Epithelial cell of proximal tubule (primary cell): ENCODE measurements at regions not wholly inside any gene's neighbourhood (a gene's known extent, or its start where the extent isn't known, plus 50 kb on each side); places are given as distances from the start of the nearest gene placed in this dataset.
"Not testable (repeated sequence)": the region's sequence is repeated elsewhere in the genome, so short reads cannot be mapped to it uniquely, and the experiment has no call there.

Experiments
- DNase-seq: peaks from one replicate; pipeline ENCODE4 v3.0.0-alpha.2; 2011; ENCODE audit warnings: low read depth
- H3K4me3 ChIP-seq: 2 replicates; pipeline ENCODE4 v1.5.1; 2011; ENCODE audit warnings: low read depth, mild to moderate bottlenecking, low read length
- TF ChIP-seq, protein P1 (sequence below): conservative IDR thresholded peaks from 2 replicates; pipeline ENCODE4 v1.5.1; 2012; ENCODE audit warnings: low read depth, mild to moderate bottlenecking, low read length

DNA sequence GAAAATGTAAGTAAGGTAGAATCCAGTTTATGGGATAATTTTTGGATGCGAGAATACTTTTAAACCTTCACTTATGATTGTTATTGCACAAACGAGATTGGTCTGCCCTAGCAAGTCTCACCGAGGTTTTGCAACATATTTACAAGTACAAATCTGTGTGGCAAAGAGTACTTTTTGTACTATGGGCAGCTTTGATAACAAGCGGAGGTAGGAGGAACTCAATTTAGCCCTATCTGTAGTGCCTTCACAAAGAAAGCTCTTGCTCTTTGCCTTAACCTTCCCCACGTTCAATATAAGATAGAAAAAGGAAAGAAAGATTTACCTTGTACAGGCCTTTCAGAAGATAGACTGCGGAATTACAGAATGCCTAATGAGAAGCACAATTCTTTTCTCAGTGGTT, 77.5 kb upstream of the HIVEP1 start:
- TF ChIP-seq, protein P1, sequence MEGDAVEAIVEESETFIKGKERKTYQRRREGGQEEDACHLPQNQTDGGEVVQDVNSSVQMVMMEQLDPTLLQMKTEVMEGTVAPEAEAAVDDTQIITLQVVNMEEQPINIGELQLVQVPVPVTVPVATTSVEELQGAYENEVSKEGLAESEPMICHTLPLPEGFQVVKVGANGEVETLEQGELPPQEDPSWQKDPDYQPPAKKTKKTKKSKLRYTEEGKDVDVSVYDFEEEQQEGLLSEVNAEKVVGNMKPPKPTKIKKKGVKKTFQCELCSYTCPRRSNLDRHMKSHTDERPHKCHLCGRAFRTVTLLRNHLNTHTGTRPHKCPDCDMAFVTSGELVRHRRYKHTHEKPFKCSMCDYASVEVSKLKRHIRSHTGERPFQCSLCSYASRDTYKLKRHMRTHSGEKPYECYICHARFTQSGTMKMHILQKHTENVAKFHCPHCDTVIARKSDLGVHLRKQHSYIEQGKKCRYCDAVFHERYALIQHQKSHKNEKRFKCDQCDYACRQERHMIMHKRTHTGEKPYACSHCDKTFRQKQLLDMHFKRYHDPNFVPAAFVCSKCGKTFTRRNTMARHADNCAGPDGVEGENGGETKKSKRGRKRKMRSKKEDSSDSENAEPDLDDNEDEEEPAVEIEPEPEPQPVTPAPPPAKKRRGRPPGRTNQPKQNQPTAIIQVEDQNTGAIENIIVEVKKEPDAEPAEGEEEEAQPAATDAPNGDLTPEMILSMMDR: no peak
- H3K4me3 ChIP-seq: no peak overlapping the region
- no peak for DNase-seq

DNA sequence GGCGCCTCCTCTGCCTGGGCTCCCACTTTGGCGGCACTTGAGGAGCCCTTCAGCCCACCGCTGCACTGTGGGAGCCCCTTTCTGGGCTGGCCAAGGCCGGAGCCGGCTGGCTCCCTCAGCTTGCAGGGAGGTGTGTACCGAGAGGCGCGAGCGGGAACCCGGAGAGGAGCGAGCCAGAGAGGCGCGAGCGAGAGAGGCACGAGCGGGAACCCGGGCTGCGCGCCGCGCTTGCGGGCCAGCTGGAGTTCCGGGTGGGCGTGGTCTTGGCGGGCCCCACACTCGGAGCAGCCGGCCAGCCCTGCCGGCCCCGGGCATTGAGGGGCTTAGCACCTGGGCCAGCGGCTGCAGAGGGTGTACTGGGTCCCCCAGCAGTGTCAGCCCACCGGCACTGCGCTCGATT, 79.2 kb upstream of the HIVEP1 start:
- H3K4me3 ChIP-seq, DNase-seq: not testable (repeated sequence)

DNA sequence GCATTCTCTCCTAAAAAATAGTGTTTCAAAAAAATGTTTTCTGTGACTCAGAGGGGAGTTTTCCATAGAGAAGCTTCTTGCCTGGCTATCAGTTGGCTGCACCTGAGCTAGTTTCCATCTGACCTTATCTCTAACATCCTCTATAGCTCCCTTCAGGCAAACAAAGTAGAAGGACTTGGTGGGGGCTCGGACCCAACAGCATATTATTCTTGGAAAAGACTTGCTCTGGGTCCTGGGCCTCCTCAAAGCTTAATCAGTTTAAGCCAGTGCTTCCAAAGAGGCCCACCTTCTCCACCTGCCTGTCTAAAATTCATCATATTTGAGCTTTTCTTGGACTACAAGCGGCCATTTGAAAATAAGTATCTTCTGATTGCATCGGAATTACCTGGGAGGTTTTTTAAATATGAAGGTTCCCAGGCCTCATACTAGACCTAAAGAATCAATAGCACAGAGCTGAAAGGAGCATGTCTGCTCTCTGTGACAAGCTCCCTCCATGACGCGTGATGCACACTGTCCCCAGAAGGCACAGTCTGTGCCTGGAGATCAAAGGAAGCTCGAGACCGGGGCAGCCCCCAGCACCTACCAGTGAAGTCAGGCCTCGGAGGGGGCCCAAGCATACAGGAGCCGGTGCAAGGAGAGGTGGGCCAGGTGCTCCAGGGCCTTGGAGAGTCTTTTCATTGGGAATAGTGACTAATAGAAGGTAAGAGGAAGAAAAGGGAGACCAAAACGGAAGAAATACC, 80.6 kb upstream of the HIVEP1 start:
- TF ChIP-seq, protein P1: no peak
- no peak overlapping the region for H3K4me3 ChIP-seq
- no peak for DNase-seq

DNA sequence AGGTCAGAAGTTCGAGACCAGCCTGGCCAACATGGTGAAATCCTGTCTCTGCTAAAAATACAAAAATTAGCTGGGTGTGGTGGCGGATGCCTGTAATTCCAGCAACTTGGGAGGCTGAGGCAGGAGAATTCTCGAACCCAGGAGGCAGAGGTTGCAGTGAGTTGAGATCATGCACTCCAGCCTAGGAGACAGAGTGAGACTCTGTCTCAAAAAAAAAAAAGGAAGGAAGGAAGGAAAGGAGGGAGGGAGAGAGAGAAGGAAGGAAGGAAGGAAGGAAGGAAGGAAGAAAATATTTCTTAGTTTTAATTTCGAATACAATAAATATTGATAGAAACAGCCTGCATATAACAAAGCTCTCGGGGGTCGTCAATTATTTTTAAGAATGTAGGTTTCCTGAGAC, 81.3 kb upstream of the HIVEP1 start:
- not testable (repeated sequence) for H3K4me3 ChIP-seq, DNase-seq

DNA sequence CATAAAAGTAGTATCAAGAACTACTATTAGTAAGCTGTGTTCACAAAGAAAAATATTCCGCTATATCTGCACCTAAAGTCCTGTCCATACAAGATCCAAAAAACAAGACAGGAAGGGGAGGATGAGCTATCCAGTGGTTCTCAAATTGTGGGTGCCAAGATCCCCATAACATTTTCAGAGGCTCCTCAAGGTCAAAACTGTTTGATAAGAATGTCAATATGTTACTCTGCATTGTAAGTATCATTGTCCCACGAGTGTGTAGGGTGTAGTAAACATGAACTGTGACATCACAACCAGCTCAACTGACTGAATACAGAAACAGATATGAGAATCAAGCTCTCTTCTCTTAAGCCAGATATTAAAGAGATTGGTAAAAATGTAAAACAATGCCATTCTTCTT, 81.9 kb upstream of the HIVEP1 start:
- H3K4me3 ChIP-seq: no peak overlapping the region
- TF ChIP-seq, protein P1: no peak
- DNase-seq: no peak

DNA sequence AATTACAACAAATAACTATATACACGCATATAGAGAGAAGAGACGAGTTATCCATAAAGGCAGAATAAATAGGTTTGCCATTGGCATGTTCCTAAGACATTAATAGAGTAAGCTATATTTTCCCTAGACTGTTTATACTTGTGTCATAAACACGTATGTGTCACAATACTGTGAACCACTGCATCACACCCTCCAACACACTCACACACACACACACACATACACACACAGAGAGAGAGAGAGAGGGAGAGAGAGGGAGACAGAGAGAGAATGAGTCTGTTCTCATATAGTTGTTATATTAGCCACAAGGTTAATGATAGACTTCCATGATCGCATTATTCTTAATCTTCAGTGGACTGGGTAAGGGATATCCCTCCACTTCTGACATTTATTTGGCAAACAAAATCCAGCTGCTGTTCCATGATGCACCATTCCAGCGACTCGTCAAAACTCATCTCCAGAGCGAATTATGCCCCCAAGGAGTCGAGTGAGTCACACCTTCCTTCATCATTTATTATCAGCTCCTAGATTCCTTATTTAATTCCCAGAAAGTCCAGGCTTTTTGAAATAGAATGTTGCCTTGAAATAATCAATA, 82.8 kb upstream of the HIVEP1 start:
- DNase-seq: no peak
- TF ChIP-seq, protein P1: no peak
- no peak overlapping the region for H3K4me3 ChIP-seq

DNA sequence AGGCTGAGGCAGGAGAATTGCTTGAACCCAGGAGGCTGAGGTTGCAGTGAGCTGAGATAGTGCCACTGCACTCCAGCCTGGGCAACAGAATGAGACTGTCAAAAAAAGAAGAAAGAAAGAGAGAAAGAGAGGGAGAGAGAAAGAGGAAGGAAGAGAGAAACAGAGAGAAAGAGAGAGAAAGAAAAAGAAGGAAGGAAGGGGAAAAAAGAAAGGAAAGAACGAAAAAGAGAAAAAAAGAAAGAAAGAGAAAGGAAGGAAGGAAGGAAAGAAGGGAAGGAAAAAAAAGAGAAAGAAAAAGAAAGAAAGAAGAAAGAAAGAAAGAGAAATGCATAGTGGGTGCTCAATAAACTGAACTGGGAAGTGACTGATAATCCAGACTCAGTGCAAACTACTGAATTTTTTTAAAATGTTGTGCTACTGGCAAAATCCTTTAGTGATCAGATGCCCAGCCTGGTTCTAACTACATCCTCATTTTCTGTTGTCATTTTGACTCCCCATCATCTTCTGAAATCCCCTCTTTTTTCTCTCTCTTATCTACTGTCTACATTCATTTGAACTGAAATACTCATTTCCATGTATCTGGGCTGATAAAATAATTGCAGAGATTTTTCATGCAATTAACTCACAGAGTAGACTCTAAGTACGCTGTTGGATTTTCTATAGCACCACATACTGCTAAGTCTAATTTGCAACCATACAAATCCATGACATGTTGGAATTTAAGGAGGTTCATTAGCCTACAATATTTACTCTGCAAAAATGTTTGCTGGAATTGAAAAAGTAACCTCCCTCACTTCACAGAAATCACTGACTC, 85.3 kb upstream of the HIVEP1 start:
- H3K4me3 ChIP-seq: no peak overlapping the region

More for the DNA sequence above, 85.3 kb upstream of the HIVEP1 start:
- TF ChIP-seq, protein P1: no peak
- DNase-seq: no peak
